Trophoblast cell (in vitro differentiated cells and primary cell): ENCODE measurements at regions not wholly inside any gene's neighbourhood (a gene's known extent, or its start where the extent isn't known, plus 50 kb on each side); places are given as distances from the start of the nearest gene placed in this dataset.

Source experiments
- DNase-seq, 2 donors: peaks; one replicate each; pipeline ENCODE4 v3.0.0-alpha.2; 2016
- H2AFZ ChIP-seq: 2 replicates; pipeline ENCODE4 v1.6.1; 2013; ENCODE audit warnings: low read length, moderate library complexity, mild to moderate bottlenecking; ENCODE audit not compliant: insufficient read depth, poor library complexity
- H2AK5ac ChIP-seq: 2 replicates; pipeline ENCODE4 v1.6.1; 2013; ENCODE audit warnings: mild to moderate bottlenecking, low read length
- H2BK120ac ChIP-seq: 2 replicates; pipeline ENCODE4 v1.6.1; 2013; ENCODE audit warnings: low read length, mild to moderate bottlenecking, moderate library complexity; ENCODE audit not compliant: insufficient read depth, poor library complexity
- H2BK12ac ChIP-seq: 2 replicates; pipeline ENCODE4 v1.6.1; 2013; ENCODE audit warnings: mild to moderate bottlenecking, low read length, moderate library complexity
- H2BK5ac ChIP-seq: 2 replicates; pipeline ENCODE4 v1.6.1; 2013; ENCODE audit warnings: low read length, low read depth, moderate library complexity, mild to moderate bottlenecking; ENCODE audit not compliant: poor library complexity
- H3K14ac ChIP-seq: 2 replicates; pipeline ENCODE4 v1.6.1; 2013; ENCODE audit warnings: mild to moderate bottlenecking, low read length
- H3K18ac ChIP-seq: 2 replicates; pipeline ENCODE4 v1.6.1; 2013; ENCODE audit warnings: mild to moderate bottlenecking, low read length
- H3K23ac ChIP-seq: 2 replicates; pipeline ENCODE4 v1.6.1; 2013; ENCODE audit warnings: low read length
- H3K27ac ChIP-seq: 2 replicates; pipeline ENCODE4 v1.5.1; 2013; ENCODE audit warnings: low read depth, mild to moderate bottlenecking, inconsistent platforms, low read length, moderate library complexity
- H3K27me3 ChIP-seq: 2 replicates; pipeline ENCODE4 v1.6.1; 2013; ENCODE audit warnings: inconsistent platforms, mild to moderate bottlenecking, low read length, moderate library complexity; ENCODE audit not compliant: insufficient read depth
- H3K36me3 ChIP-seq, 2 experiments: 1 replicate in 1 of 2; 2 replicates in 1 of 2; pipeline ENCODE4 v1.6.1; 2013; ENCODE audit warnings: low read length in 2 of 2, mild to moderate bottlenecking in 2 of 2, moderate library complexity in 1 of 2; ENCODE audit not compliant: insufficient read depth in 2 of 2, control insufficient read depth in 1 of 2
- H3K4ac ChIP-seq: 2 replicates; pipeline ENCODE4 v1.6.1; 2013; ENCODE audit warnings: low read depth, mild to moderate bottlenecking, low read length, moderate library complexity
- H3K4me1 ChIP-seq, 2 experiments: 1 replicate in 1 of 2; 2 replicates in 1 of 2; pipeline ENCODE4 v1.6.1; 2013; ENCODE audit warnings: low read length in 2 of 2, mild to moderate bottlenecking in 2 of 2, moderate library complexity in 1 of 2; ENCODE audit not compliant: insufficient read depth in 2 of 2, control insufficient read depth in 1 of 2
- H3K4me2 ChIP-seq: 2 replicates; pipeline ENCODE4 v1.6.1; 2013; ENCODE audit warnings: inconsistent platforms, mild to moderate bottlenecking, low read length, moderate library complexity
- H3K4me3 ChIP-seq: 2 replicates; pipeline ENCODE4 v1.5.1; 2013; ENCODE audit warnings: mild to moderate bottlenecking, low read depth, low read length, inconsistent platforms
- H3K79me1 ChIP-seq: one replicate; pipeline ENCODE4 v1.6.1; 2013; ENCODE audit warnings: low read length
- H3K79me2 ChIP-seq: 2 replicates; pipeline ENCODE4 v1.6.1; 2013; ENCODE audit warnings: low read length, mild to moderate bottlenecking; ENCODE audit not compliant: control insufficient read depth, insufficient read depth, poor library complexity
- H3K9ac ChIP-seq: 2 replicates; pipeline ENCODE4 v1.6.1; 2013; ENCODE audit warnings: mild to moderate bottlenecking, low read length
- H3K9me3 ChIP-seq: 2 replicates; pipeline ENCODE4 v1.6.1; 2013; ENCODE audit warnings: low read depth, mild to moderate bottlenecking, control low read depth, inconsistent platforms, low read length; ENCODE audit not compliant: insufficient read depth
- H4K12ac ChIP-seq: 2 replicates; pipeline ENCODE4 v1.6.1; 2013; ENCODE audit warnings: low read depth, mild to moderate bottlenecking, low read length, moderate library complexity
- H4K8ac ChIP-seq: 2 replicates; pipeline ENCODE4 v1.6.1; 2013; ENCODE audit warnings: low read depth, mild to moderate bottlenecking, low read length, moderate library complexity
- H4K91ac ChIP-seq: one replicate; pipeline ENCODE4 v1.6.1; 2013; ENCODE audit warnings: low read depth, mild to moderate bottlenecking, low read length, moderate library complexity
- WGBS: extraction: QIAGEN DNeasy Blood & Tissue Kit; methylation state at CpG from one replicate; pipeline ENCODE4 v1.1.7; 2013; ENCODE audit warnings: missing lambda C conversion rate; ENCODE audit not compliant: insufficient read length, insufficient coverage; ENCODE audit errors: extremely low coverage; 5-methylcytosine and 5-hydroxymethylcytosine counted together

- no peak overlapping the region for H3K4me3 ChIP-seq
- H3K79me1 ChIP-seq, result no peaks in the 10 kb centered on the region
- H2AFZ ChIP-seq, result no peak overlapping the region
- no peak overlapping the region for H2BK12ac ChIP-seq
- no peak overlapping the region for H3K9ac ChIP-seq
- H4K8ac ChIP-seq, result no peak overlapping the region
- no peak overlapping the region for H3K14ac ChIP-seq
- no peak overlapping the region for H3K18ac ChIP-seq
- DNase-seq, result no peak
- WGBS, result no CpG with 5 or more reads among the region's 4 CpGs
- no peak overlapping the region for H2BK120ac ChIP-seq
- H3K27me3 ChIP-seq, result no peaks in the 10 kb centered on the region
- H2BK5ac ChIP-seq, result no peak overlapping the region
- H4K12ac ChIP-seq, result no peak overlapping the region
- H3K9me3 ChIP-seq, result no peaks in the 10 kb centered on the region
- H3K79me2 ChIP-seq, result no peaks in the 10 kb centered on the region
- H4K91ac ChIP-seq, result no peak overlapping the region
- H3K27ac ChIP-seq, result no peak overlapping the region
- no peak overlapping the region for H3K23ac ChIP-seq
- no peaks in the 10 kb centered on the region for H3K4me1 ChIP-seq
- no peak overlapping the region for H3K4ac ChIP-seq
- no peak overlapping the region for H3K4me2 ChIP-seq
- no peaks in the 10 kb centered on the region for H3K36me3 ChIP-seq
- H2AK5ac ChIP-seq, result no peak overlapping the region
Measured at GRCh38 chr12:104896710-104897109, 61.4 kb downstream of the SLC41A2 start.

- H3K18ac ChIP-seq, result no peak overlapping the region
- H3K4me2 ChIP-seq, result no peak overlapping the region
- H3K36me3 ChIP-seq, result no peaks in the 10 kb centered on the region
- no peak overlapping the region for H2BK12ac ChIP-seq
- H2BK5ac ChIP-seq, result no peak overlapping the region
- no peak overlapping the region for H4K91ac ChIP-seq
- DNase-seq, result no peak
- H2AFZ ChIP-seq, result no peak overlapping the region
- no peaks in the 10 kb centered on the region for H3K79me2 ChIP-seq
- no peak overlapping the region for H2AK5ac ChIP-seq
- no peak overlapping the region for H3K27ac ChIP-seq
- no peak overlapping the region for H2BK120ac ChIP-seq
- no peak overlapping the region for H3K9ac ChIP-seq
- no peaks in the 10 kb centered on the region for H3K4me1 ChIP-seq
- H3K4me3 ChIP-seq, result no peak overlapping the region
- H3K9me3 ChIP-seq, result no peaks in the 10 kb centered on the region
- H3K79me1 ChIP-seq, result no peaks in the 10 kb centered on the region
- H4K8ac ChIP-seq, result no peak overlapping the region
- H3K27me3 ChIP-seq, result no peaks in the 10 kb centered on the region
- H3K14ac ChIP-seq, result no peak overlapping the region
- H3K4ac ChIP-seq, result no peak overlapping the region
- H4K12ac ChIP-seq, result no peak overlapping the region
- H3K23ac ChIP-seq, result no peak overlapping the region
Measured at GRCh38 chr12:104896146-104896545, 61.9 kb downstream of the SLC41A2 start.

- Histone ChIP-seq H3K4ac (no peak overlapping the region), H3K23ac (no peak overlapping the region), H2BK5ac (no peak overlapping the region), H4K12ac (no peak overlapping the region), H3K79me2 (no peaks in the 10 kb centered on the region), H2BK120ac (no peak overlapping the region), H2AK5ac (no peak overlapping the region), H3K9ac (no peak overlapping the region), H3K27ac (no peak overlapping the region), H4K8ac (no peak overlapping the region), H3K36me3 (no peaks in the 10 kb centered on the region), H3K27me3 (no peaks in the 10 kb centered on the region), H4K91ac (no peak overlapping the region), H3K9me3 (no peaks in the 10 kb centered on the region), H3K4me3 (no peak overlapping the region), H3K18ac (no peak overlapping the region), H2BK12ac (no peak overlapping the region), H3K14ac (no peak overlapping the region), H3K4me1 (no peaks in the 10 kb centered on the region), H2AFZ (no peak overlapping the region), H3K4me2 (no peak overlapping the region), H3K79me1 (no peaks in the 10 kb centered on the region)
- WGBS, result no CpG with 5 or more reads among the region's 2 CpGs
- peak in 1 of 2 donors; percentile 76 for DNase-seq
Measured at GRCh38 chr12:104895415-104895814, 62.7 kb downstream of the SLC41A2 start.

GRCh38 chr12:104890476-104891096, 67.5 kb downstream of the SLC41A2 start:
- H3K36me3 ChIP-seq, result no peaks in the 10 kb centered on the region
- no peaks in the 10 kb centered on the region for H3K79me1 ChIP-seq
- H3K9ac ChIP-seq, result no peak overlapping the region
- H2BK12ac ChIP-seq, result no peak overlapping the region
- no peak overlapping the region for H2BK5ac ChIP-seq
- H3K9me3 ChIP-seq, result no peaks in the 10 kb centered on the region
- H2BK120ac ChIP-seq, result no peak overlapping the region
- H3K18ac ChIP-seq, result no peak overlapping the region
- no CpG with 5 or more reads among the region's 5 CpGs for WGBS
- DNase-seq, result no peak
- H3K27me3 ChIP-seq, result no peaks in the 10 kb centered on the region
- no peak overlapping the region for H3K4me3 ChIP-seq
- no peak overlapping the region for H3K14ac ChIP-seq
- no peak overlapping the region for H2AFZ ChIP-seq
- no peaks in the 10 kb centered on the region for H3K4me1 ChIP-seq
- no peak overlapping the region for H3K4me2 ChIP-seq
- H2AK5ac ChIP-seq, result no peak overlapping the region
- no peak overlapping the region for H4K8ac ChIP-seq
- H4K91ac ChIP-seq, result no peak overlapping the region
- no peak overlapping the region for H3K4ac ChIP-seq
- no peak overlapping the region for H3K23ac ChIP-seq
- no peaks in the 10 kb centered on the region for H3K79me2 ChIP-seq
- no peak overlapping the region for H3K27ac ChIP-seq
- no peak overlapping the region for H4K12ac ChIP-seq
